Activated naive CD8-positive, alpha-beta T cell treated with anti-CD3 and anti-CD28 coated beads, Interleukin-2, amount 10 ng/mL, durations not matched to agents 7 days and 5 days (primary cell): ENCODE measurements at regions not wholly inside any gene's neighbourhood (a gene's known extent, or its start where the extent isn't known, plus 50 kb on each side); places are given as distances from the start of the nearest gene placed in this dataset.
A peak's percentile ranks its signal among the peaks of the same experiment; 100 is the strongest.

Source experiments
- ATAC-seq: fragments of 150-1000 bp; cut with Tn5 transposase; one replicate; pipeline ENCODE4 v1.10.0; 2021; ENCODE audit warnings: low read depth, moderate library complexity
- POLR2A ChIA-PET: fragments of 350-600 bp; sonication (Branson Sonifier 250); formaldehyde crosslinking; loops from one replicate; lab custom pipeline; 2021; ENCODE audit warnings: antibody characterized with exemption; lab: Charles Lee
- DNase-seq: peaks from one replicate; pipeline ENCODE4 v3.0.0; 2021
- H3K27ac Mint-ChIP-seq: one replicate; pipeline ENCODE4 v1.8.0; 2022; ENCODE audit warnings: mild to moderate bottlenecking, mixed read lengths
- H3K27me3 Mint-ChIP-seq: one replicate; pipeline ENCODE4 v1.8.0; 2022; ENCODE audit warnings: mild to moderate bottlenecking, moderate library complexity, mixed read lengths
- H3K36me3 Mint-ChIP-seq: one replicate; pipeline ENCODE4 v1.8.0; 2021; ENCODE audit warnings: mild to moderate bottlenecking, mixed read lengths
- H3K4me1 Mint-ChIP-seq: one replicate; pipeline ENCODE4 v1.8.0; 2021; ENCODE audit warnings: mixed read lengths
- H3K4me3 Mint-ChIP-seq: one replicate; pipeline ENCODE4 v1.8.0; 2022; ENCODE audit warnings: mild to moderate bottlenecking, moderate library complexity, mixed read lengths
- H3K9me3 Mint-ChIP-seq: one replicate; pipeline ENCODE4 v1.8.0; 2021; ENCODE audit warnings: mixed read lengths

GRCh38 chr11:112439614-112440013, 179.0 kb upstream of the PLET1 start:
- Mint-ChIP-seq H3K27me3 (peaks cover 19% of the 10 kb centered on the region), H3K4me1 (no peaks in the 10 kb centered on the region), H3K27ac (no peak overlapping the region), H3K36me3 (no peaks in the 10 kb centered on the region), H3K4me3 (no peak overlapping the region), H3K9me3 (peaks cover 12% of the 10 kb centered on the region)
- POLR2A ChIA-PET: no interaction called here
- ATAC-seq: no peak
- DNase-seq: no peak

GRCh38 chr11:112440518-112440917, 179.9 kb upstream of the PLET1 start:
- no peak for ATAC-seq
- DNase-seq: no peak
- POLR2A ChIA-PET: no interaction called here

GRCh38 chr11:112448168-112448567, 187.5 kb upstream of the PLET1 start:
- Mint-ChIP-seq H3K4me3 (no peak overlapping the region), H3K4me1 (no peaks in the 10 kb centered on the region)

More at GRCh38 chr11:112440518-112440917, 179.9 kb upstream of the PLET1 start:
- Mint-ChIP-seq H3K36me3 (no peaks in the 10 kb centered on the region), H3K4me3 (no peak overlapping the region), H3K27me3 (peaks cover 16% of the 10 kb centered on the region), H3K9me3 (peaks cover 13% of the 10 kb centered on the region), H3K4me1 (no peaks in the 10 kb centered on the region), H3K27ac (no peak overlapping the region)

GRCh38 chr11:112448806-112449205, 188.1 kb upstream of the PLET1 start:
- no peak overlapping the region for H3K4me3 Mint-ChIP-seq
- no peaks in the 10 kb centered on the region for H3K36me3 Mint-ChIP-seq
- H3K4me1 Mint-ChIP-seq: no peaks in the 10 kb centered on the region
- H3K9me3 Mint-ChIP-seq: peaks cover 2% of the 10 kb centered on the region
- DNase-seq (no peak), ATAC-seq (no peak)
- no peak overlapping the region for H3K27ac Mint-ChIP-seq
- H3K27me3 Mint-ChIP-seq: peaks cover 12% of the 10 kb centered on the region
- POLR2A ChIA-PET: no interaction called here

More at GRCh38 chr11:112448168-112448567, 187.5 kb upstream of the PLET1 start:
- Mint-ChIP-seq H3K27ac (no peak overlapping the region), H3K27me3 (peaks cover 12% of the 10 kb centered on the region), H3K9me3 (peaks cover 2% of the 10 kb centered on the region), H3K36me3 (no peaks in the 10 kb centered on the region)
- POLR2A ChIA-PET: no interaction called here
- no peak for DNase-seq
- ATAC-seq: no peak

- H3K27ac Mint-ChIP-seq: no peak overlapping the region
- H3K36me3 Mint-ChIP-seq: no peaks in the 10 kb centered on the region
- peaks cover 12% of the 10 kb centered on the region for H3K27me3 Mint-ChIP-seq
- DNase-seq (no peak), ATAC-seq (no peak)
- H3K4me3 Mint-ChIP-seq: no peak overlapping the region
- peaks cover 5% of the 10 kb centered on the region for H3K4me1 Mint-ChIP-seq
- POLR2A ChIA-PET: no interaction called here
- peaks cover 2% of the 10 kb centered on the region for H3K9me3 Mint-ChIP-seq
Observed at GRCh38 chr11:112451250-112451649, 190.6 kb upstream of the PLET1 start.

GRCh38 chr11:112453601-112454577, 193.2 kb upstream of the PLET1 start:
- H3K36me3 Mint-ChIP-seq: no peaks in the 10 kb centered on the region
- POLR2A ChIA-PET: interaction anchor here (0.7 kb wide), 1 partner anchor 25 kb away, joined by 5 read pairs; no protein-coding TSS in a partner anchor
- H3K4me3 Mint-ChIP-seq: no peak overlapping the region
- peaks cover 5% of the 10 kb centered on the region for H3K4me1 Mint-ChIP-seq
- peak; percentile 60 for ATAC-seq
- H3K9me3 Mint-ChIP-seq: peaks cover 2% of the 10 kb centered on the region
- DNase-seq: peak; percentile 55
- H3K27me3 Mint-ChIP-seq: peaks cover 10% of the 10 kb centered on the region
- H3K27ac Mint-ChIP-seq: no peak overlapping the region

GRCh38 chr11:112454841-112455240, 194.2 kb upstream of the PLET1 start:
- POLR2A ChIA-PET: no interaction called here
- peaks cover 7% of the 10 kb centered on the region for H3K27me3 Mint-ChIP-seq
- H3K4me1 Mint-ChIP-seq: peaks cover 5% of the 10 kb centered on the region
- no peak overlapping the region for H3K27ac Mint-ChIP-seq
- no peaks in the 10 kb centered on the region for H3K36me3 Mint-ChIP-seq
- DNase-seq: no peak
- ATAC-seq: no peak
- no peak overlapping the region for H3K4me3 Mint-ChIP-seq
- peaks cover 2% of the 10 kb centered on the region for H3K9me3 Mint-ChIP-seq

GRCh38 chr11:112455791-112456190, 195.1 kb upstream of the PLET1 start:
- Mint-ChIP-seq H3K4me1 (peaks cover 5% of the 10 kb centered on the region), H3K27me3 (peaks cover 4% of the 10 kb centered on the region), H3K27ac (no peak overlapping the region), H3K36me3 (no peaks in the 10 kb centered on the region), H3K9me3 (peaks cover 2% of the 10 kb centered on the region), H3K4me3 (no peak overlapping the region)
- POLR2A ChIA-PET: no interaction called here
- ATAC-seq (no peak), DNase-seq (no peak)

GRCh38 chr11:112457532-112457931, 196.9 kb upstream of the PLET1 start:
- Mint-ChIP-seq H3K4me1 (peaks cover 5% of the 10 kb centered on the region), H3K27ac (no peak overlapping the region), H3K36me3 (no peaks in the 10 kb centered on the region), H3K27me3 (peaks cover 4% of the 10 kb centered on the region), H3K9me3 (peaks cover 2% of the 10 kb centered on the region), H3K4me3 (no peak overlapping the region)
- POLR2A ChIA-PET: no interaction called here
- ATAC-seq (no peak), DNase-seq (no peak)

- no peak overlapping the region for H3K27ac Mint-ChIP-seq
- no peak overlapping the region for H3K4me3 Mint-ChIP-seq
- peaks cover 4% of the 10 kb centered on the region for H3K27me3 Mint-ChIP-seq
- peaks cover 5% of the 10 kb centered on the region for H3K4me1 Mint-ChIP-seq
- no peak for ATAC-seq
- no peak for DNase-seq
- H3K9me3 Mint-ChIP-seq: peaks cover 2% of the 10 kb centered on the region
- POLR2A ChIA-PET: no interaction called here
- no peaks in the 10 kb centered on the region for H3K36me3 Mint-ChIP-seq
Observed at GRCh38 chr11:112459001-112459400, 198.3 kb upstream of the PLET1 start.

GRCh38 chr11:112460141-112460540, 199.5 kb upstream of the PLET1 start:
- Mint-ChIP-seq H3K4me1 (no peaks in the 10 kb centered on the region), H3K27me3 (peaks cover 4% of the 10 kb centered on the region), H3K9me3 (no peaks in the 10 kb centered on the region), H3K4me3 (no peak overlapping the region), H3K36me3 (no peaks in the 10 kb centered on the region), H3K27ac (no peak overlapping the region)
- DNase-seq (no peak), ATAC-seq (no peak)
- POLR2A ChIA-PET: no interaction called here

GRCh38 chr11:112464949-112465348, 204.3 kb upstream of the PLET1 start:
- no peak overlapping the region for H3K4me3 Mint-ChIP-seq
- POLR2A ChIA-PET: no interaction called here
- ATAC-seq: no peak
- DNase-seq: no peak
- H3K27ac Mint-ChIP-seq: no peak overlapping the region
- no peaks in the 10 kb centered on the region for H3K36me3 Mint-ChIP-seq
- H3K27me3 Mint-ChIP-seq: peaks cover 2% of the 10 kb centered on the region
- H3K4me1 Mint-ChIP-seq: no peaks in the 10 kb centered on the region
- H3K9me3 Mint-ChIP-seq: no peaks in the 10 kb centered on the region

GRCh38 chr11:112465433-112466024, 204.9 kb upstream of the PLET1 start:
- POLR2A ChIA-PET: no interaction called here

GRCh38 chr11:112467721-112468120, 207.1 kb upstream of the PLET1 start:
- ATAC-seq (no peak), DNase-seq (no peak)
- Mint-ChIP-seq H3K4me1 (no peaks in the 10 kb centered on the region), H3K9me3 (no peaks in the 10 kb centered on the region), H3K4me3 (no peak overlapping the region), H3K27me3 (peaks cover 6% of the 10 kb centered on the region), H3K36me3 (no peaks in the 10 kb centered on the region), H3K27ac (no peak overlapping the region)
- POLR2A ChIA-PET: no interaction called here

More at GRCh38 chr11:112465433-112466024, 204.9 kb upstream of the PLET1 start:
- no peaks in the 10 kb centered on the region for H3K4me1 Mint-ChIP-seq
- no peaks in the 10 kb centered on the region for H3K9me3 Mint-ChIP-seq
- no peaks in the 10 kb centered on the region for H3K36me3 Mint-ChIP-seq
- DNase-seq (no peak), ATAC-seq (no peak)
- no peak overlapping the region for H3K27ac Mint-ChIP-seq
- peaks cover 2% of the 10 kb centered on the region for H3K27me3 Mint-ChIP-seq
- no peak overlapping the region for H3K4me3 Mint-ChIP-seq
